Panc1 (cell line): ENCODE measurements at regions not wholly inside any gene's neighbourhood (a gene's known extent, or its start where the extent isn't known, plus 50 kb on each side); places are given as distances from the start of the nearest gene placed in this dataset.

Experiments
- POLR2AphosphoS5 ChIP-seq: IDR thresholded peaks from 2 replicates; pipeline ENCODE4 v1.6.1; 2012; ENCODE audit warnings: mild to moderate bottlenecking, low read depth, low read length, moderate library complexity
- SIN3A ChIP-seq: IDR thresholded peaks from 2 replicates; pipeline ENCODE4 v1.6.1; 2012; ENCODE audit warnings: low read depth, mild to moderate bottlenecking, low read length, moderate library complexity, borderline replicate concordance; ENCODE audit not compliant: insufficient read depth
- TCF7L2 ChIP-seq: IDR thresholded peaks from 2 replicates; pipeline ENCODE4 v1.6.1; 2011; ENCODE audit warnings: mild to moderate bottlenecking, low read depth, low read length, inconsistent platforms
- TF ChIP-seq, protein P1 (sequence below): fragments of 450-650 bp; IDR thresholded peaks from 2 replicates; pipeline ENCODE4 v1.5.1; 2017; ENCODE audit warnings: mild to moderate bottlenecking
- TF ChIP-seq, protein P2 (sequence below), 2 experiments: IDR thresholded peaks; 2 replicates each; pipeline ENCODE4 v1.6.1; 2011 to 2012; ENCODE audit warnings: low read depth in 2 of 2, control low read depth in 1 of 2, low read length in 1 of 2, mild to moderate bottlenecking in 1 of 2, moderate library complexity in 1 of 2; ENCODE audit not compliant: insufficient read depth in 1 of 2

DNA sequence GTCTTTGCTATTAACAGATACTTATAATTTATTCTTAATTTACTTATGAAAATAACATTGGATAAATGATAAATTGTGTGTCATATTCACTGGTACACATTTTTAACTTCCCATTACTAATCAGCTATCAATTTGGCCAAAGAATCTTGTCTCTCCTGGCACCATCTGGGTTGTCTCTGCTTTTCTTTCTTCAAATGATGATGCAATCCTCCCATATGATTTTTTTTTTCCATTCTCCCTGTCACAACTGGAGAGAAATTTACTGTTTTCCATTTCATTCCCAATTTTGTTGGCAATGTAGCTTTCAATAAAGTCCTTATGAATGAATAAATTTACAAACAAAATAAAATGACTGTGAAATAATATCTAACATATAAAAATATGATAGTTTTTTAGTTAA, 743.7 kb upstream of the EPHA6 start:
- TF ChIP-seq, protein P1, sequence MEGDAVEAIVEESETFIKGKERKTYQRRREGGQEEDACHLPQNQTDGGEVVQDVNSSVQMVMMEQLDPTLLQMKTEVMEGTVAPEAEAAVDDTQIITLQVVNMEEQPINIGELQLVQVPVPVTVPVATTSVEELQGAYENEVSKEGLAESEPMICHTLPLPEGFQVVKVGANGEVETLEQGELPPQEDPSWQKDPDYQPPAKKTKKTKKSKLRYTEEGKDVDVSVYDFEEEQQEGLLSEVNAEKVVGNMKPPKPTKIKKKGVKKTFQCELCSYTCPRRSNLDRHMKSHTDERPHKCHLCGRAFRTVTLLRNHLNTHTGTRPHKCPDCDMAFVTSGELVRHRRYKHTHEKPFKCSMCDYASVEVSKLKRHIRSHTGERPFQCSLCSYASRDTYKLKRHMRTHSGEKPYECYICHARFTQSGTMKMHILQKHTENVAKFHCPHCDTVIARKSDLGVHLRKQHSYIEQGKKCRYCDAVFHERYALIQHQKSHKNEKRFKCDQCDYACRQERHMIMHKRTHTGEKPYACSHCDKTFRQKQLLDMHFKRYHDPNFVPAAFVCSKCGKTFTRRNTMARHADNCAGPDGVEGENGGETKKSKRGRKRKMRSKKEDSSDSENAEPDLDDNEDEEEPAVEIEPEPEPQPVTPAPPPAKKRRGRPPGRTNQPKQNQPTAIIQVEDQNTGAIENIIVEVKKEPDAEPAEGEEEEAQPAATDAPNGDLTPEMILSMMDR: no peak
- TF ChIP-seq TCF7L2 (no peak), POLR2AphosphoS5 (no peak), SIN3A (no peak)
- TF ChIP-seq, protein P2, sequence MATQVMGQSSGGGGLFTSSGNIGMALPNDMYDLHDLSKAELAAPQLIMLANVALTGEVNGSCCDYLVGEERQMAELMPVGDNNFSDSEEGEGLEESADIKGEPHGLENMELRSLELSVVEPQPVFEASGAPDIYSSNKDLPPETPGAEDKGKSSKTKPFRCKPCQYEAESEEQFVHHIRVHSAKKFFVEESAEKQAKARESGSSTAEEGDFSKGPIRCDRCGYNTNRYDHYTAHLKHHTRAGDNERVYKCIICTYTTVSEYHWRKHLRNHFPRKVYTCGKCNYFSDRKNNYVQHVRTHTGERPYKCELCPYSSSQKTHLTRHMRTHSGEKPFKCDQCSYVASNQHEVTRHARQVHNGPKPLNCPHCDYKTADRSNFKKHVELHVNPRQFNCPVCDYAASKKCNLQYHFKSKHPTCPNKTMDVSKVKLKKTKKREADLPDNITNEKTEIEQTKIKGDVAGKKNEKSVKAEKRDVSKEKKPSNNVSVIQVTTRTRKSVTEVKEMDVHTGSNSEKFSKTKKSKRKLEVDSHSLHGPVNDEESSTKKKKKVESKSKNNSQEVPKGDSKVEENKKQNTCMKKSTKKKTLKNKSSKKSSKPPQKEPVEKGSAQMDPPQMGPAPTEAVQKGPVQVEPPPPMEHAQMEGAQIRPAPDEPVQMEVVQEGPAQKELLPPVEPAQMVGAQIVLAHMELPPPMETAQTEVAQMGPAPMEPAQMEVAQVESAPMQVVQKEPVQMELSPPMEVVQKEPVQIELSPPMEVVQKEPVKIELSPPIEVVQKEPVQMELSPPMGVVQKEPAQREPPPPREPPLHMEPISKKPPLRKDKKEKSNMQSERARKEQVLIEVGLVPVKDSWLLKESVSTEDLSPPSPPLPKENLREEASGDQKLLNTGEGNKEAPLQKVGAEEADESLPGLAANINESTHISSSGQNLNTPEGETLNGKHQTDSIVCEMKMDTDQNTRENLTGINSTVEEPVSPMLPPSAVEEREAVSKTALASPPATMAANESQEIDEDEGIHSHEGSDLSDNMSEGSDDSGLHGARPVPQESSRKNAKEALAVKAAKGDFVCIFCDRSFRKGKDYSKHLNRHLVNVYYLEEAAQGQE (IDR thresholded peaks at IDR 0.05; ENCODE audit: insufficient read depth in 1 of 2, low read depth in 2 of 2, low read length in 1 of 2): no peak
